GM12875 (cell line): ENCODE measurements at regions not wholly inside any gene's neighbourhood (a gene's known extent, or its start where the extent isn't known, plus 50 kb on each side); places are given as distances from the start of the nearest gene placed in this dataset.

Experiments used
- H3K4me3 ChIP-seq: one replicate; pipeline ENCODE4 v1.5.1; 2011; ENCODE audit warnings: low read depth, low read length, control low read depth
- CTCF ChIP-seq: IDR thresholded peaks from 2 replicates; pipeline ENCODE4 v1.5.1; 2011; ENCODE audit warnings: low read depth, mild to moderate bottlenecking, control low read depth, inconsistent platforms, low read length, moderate library complexity, borderline replicate concordance; ENCODE audit not compliant: insufficient read depth

DNA sequence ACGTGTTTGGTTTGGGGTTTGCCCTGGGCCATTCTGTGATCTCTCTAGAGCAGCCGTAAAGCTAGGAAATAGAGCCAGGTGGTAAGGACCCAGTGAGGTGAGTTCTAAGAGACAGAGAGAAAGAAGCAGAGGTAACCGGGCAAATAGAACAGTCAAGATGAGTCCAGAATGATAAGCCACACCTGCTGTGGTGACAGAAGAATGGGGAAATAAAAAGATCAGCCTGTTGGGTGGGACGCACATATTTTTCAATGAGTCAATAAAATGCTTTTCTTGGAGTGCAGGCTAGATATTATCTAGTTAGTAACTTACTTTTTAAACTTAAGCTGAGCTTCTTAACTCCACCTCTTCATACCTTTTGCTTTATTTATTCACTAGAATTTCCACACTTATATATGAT, 135.0 kb downstream of the NFKBIZ start:
- H3K4me3 ChIP-seq = no peak overlapping the region
- no peak for TF ChIP-seq CTCF

DNA sequence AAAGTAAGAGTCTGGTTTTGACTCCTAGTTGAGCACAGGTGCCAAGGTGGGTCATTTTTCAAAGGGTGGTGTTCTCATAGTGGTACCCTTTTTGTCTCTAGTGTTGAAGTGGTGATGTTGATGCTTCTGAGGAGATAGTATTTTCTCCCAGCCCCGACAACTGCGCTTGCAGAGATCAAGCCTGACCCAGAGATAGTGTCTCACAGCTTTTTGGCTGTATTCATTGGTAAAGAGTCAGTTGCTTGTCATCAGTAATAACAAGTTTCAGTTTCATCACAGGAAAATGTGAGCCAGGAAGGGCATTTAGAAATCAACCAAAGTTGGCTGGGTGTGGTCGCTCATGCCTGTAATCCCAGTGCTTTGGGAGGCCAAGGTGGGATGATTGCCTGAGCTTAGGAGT, 139.3 kb downstream of the NFKBIZ start:
- no peak for TF ChIP-seq CTCF
- no peak overlapping the region for H3K4me3 ChIP-seq

DNA sequence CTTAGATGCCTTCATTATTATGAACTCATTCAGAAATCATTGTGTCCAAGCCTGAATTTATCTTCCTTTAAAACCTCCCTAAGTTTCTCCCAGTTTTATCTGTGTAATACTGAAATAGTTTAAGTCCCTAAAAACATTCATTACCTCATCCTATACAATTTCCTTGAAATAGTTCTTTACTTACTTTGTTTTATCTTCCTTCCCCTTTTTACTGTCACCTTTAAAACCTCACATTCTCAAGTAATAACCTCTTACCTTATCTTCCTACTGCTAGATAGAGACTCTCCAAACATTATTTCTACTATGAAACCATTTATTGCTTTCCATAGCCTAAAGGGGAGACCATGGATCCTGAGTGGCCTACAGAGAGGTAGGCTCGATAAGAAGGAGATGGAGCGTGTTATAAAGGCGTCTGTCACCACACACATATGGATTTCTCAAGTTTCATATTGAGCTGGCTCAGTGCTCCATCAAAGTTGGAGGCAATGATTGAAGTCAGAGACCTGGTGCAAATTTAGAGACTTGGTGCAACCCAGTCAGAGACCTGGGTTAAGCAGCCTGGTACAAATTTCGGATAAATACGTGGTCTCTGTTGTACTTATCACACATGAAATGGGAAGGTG, 140.4 kb downstream of the NFKBIZ start:
- H3K4me3 ChIP-seq = no peak overlapping the region
- no peak for TF ChIP-seq CTCF

DNA sequence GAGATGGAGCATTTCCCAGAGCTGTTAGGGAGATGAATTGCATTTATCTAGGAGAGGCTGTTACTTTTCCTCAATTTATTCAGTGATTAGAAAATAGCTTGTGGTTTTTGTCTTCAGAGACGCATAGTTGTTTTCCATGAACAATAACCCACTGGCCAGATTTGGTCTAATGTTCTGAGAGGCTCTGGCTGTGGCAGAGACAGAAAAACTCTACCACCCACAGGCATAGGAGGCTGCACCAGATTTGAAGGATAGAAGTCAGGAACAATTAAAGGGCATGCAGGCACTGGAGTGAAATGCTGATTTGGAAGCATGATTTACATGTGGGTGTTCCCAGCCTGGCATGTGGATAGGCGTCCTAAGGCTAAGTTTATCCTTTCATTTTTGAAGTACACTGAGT, 143.5 kb downstream of the NFKBIZ start:
- no peak overlapping the region for H3K4me3 ChIP-seq
- TF ChIP-seq CTCF = no peak

- H3K4me3 ChIP-seq = no peak overlapping the region
- TF ChIP-seq CTCF = no peak
Measured at GRCh38 chr3:101994386-101994785, 145.1 kb downstream of the NFKBIZ start.

DNA sequence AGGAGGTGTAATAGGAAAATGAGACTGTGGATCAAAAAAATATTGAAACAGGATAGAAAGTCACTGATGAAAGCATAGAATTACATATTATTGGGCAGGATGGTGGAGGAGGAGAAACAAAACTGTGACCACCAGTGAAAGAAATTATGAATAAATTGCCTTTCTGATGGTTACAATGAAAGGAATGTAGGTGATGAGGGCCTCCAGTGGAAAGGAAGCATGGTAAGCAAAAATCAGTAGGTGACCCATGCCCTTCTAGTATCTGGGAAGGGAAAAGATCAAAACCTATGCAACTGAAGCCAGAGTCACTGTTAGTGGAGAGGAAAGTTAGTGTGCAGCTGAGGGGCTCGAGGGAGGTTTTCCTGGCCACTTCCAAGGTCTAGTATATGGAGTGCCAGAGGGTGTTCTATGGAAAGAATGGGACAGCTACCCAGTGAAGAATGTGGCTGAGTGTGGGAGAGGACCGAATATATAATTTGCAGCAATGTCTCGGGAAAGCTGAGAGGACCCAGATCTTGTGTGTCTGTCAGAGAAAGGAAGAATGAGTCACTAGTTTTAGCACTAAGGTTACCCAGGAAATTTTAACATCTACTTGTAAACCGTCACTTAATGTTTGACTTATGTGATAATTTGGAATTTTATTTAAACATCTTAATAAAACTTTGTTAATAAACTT, 146.2 kb downstream of the NFKBIZ start:
- H3K4me3 ChIP-seq = no peak overlapping the region
- TF ChIP-seq CTCF = no peak

DNA sequence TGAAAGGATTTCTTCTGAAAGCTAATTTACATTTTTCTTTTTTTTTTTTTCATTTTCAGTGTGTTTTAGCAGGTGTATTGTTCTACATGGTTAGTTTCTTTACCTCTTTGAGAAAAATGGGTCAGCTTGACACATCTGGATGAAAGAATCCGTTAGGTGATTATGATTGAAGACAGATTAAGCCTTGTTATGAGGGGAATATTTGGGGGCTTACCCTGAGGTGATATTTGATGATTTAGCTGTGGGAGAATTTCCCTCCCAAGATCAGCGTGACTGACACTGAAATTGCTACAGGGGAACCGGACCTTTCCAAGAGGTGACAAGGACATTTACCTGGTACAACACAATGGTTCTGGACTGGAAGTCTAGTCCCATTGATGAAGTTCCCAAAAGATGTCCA, 147.5 kb downstream of the NFKBIZ start:
- TF ChIP-seq CTCF = no peak
- no peak overlapping the region for H3K4me3 ChIP-seq
